ENCODE measurements at regions not wholly inside any gene's neighbourhood (a gene's known extent, or its start where the extent isn't known, plus 50 kb on each side); places are given as distances from the start of the nearest gene placed in this dataset.

- DNase-seq: no peak
Observed at GRCh38 chr3:105923140-105923539, 54.3 kb upstream of the CBLB start.

DNA sequence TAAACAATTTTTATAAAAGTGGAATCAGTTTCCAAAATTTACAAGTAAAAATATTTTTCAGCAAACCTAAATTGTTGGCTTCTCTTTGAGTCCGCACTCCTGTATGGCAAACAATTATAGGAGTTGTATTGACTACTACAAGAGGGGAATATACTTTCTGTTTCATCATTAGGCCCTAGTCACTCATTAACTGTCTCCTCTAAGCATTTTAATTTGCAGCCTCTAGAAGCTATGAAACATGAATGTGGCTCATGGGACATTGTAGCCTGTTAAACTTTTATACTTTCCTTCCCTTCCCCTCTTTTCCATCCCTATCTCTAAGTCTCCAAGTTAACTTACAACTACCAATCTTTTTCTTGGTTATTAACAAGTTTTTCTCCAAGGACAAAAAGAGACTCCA is 58.9 kb upstream of the CBLB start:
- DNase-seq: no peak

DNA sequence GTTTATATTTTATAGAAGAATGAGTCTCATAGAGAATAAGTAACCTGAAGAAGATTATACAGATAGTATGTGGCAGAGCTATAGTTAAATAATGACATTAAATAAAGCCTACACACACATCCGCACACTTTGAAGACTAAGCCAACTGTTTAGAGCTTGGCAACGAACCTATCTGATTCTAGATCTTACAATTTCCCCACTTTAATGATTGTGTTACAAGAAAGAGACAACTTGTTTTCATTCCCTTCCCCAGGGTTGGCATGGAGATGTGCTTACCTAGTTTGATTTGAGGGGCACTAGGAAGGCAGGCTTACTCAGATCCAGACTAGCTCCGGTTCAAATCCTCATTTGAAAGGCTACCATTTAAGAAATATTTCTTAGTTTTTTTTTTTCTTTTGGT is 61.9 kb upstream of the CBLB start:
- no peak for DNase-seq

- no peak for DNase-seq
Observed at GRCh38 chr3:105931500-105931899, 62.7 kb upstream of the CBLB start.

- no peak for DNase-seq
Observed at GRCh38 chr3:105933871-105934270, 65.1 kb upstream of the CBLB start.

GRCh38 chr3:105938101-105938500 is 69.3 kb upstream of the CBLB start:
- no peak for DNase-seq

DNA sequence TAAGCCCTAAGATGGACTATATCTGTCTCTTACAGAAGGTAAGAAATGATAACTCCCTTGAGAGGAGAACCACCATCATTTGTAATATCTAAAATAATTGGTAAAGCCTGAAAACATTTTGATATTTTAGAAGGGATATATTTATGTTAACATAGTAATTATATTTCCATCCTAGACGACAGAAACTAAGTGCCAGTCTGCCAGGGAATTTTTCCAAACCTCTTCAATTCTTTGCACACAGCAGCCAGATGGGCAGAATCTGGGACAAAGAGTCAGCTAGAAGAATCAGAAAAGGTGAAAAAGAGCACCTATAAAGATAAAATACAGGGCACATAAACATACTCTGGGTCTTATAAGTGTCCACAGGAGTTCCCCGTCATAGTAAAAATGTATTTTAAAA is 70.0 kb upstream of the CBLB start:
- DNase-seq: no peak

- no peak for DNase-seq
Observed at GRCh38 chr3:105944276-105944675, 75.5 kb upstream of the CBLB start.

GRCh38 chr3:105944721-105945120 is 75.9 kb upstream of the CBLB start:
- no peak for DNase-seq

DNA sequence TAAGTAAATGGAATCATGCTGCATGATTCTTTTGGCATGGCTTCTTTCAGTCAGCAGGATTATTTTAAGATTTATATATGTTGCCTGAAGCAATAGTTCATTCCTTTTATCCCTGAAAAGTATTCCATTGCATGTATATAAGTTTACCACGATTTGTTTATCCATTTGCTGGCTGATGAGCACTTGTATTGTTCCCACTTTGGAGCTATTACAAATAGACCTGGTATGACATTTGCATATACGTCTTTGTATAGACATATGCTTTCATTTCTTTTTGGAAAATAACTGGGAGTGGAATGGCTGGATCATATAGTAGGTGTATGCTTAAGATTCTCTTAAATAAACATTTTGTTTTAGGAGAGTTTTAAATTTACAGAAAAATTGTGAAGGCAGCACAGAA is 79.3 kb upstream of the CBLB start:
- DNase-seq: no peak

GRCh38 chr3:105950881-105951600 is 82.2 kb upstream of the CBLB start:
- DNase-seq: no peak

- no peak for DNase-seq
Observed at GRCh38 chr3:105953831-105954230, 85.0 kb upstream of the CBLB start.

DNA sequence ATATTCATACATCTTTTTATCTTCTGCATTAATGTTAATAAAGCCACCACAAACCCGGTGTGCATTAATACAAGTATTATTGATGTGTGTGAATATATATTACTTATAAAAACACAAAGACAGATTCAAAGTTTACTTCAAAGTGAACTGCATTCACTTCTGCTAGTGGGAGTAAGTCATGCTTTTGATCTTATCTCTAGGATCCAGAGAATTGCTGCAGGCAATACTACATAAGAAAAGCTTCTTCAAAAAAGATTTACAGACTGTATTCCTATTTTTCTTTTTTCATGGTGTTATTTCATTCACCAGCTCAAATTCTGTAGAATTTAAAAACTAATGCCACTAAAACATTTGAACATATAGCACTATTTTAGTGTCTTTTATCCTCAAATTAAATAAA is 87.5 kb upstream of the CBLB start:
- no peak for DNase-seq

DNA sequence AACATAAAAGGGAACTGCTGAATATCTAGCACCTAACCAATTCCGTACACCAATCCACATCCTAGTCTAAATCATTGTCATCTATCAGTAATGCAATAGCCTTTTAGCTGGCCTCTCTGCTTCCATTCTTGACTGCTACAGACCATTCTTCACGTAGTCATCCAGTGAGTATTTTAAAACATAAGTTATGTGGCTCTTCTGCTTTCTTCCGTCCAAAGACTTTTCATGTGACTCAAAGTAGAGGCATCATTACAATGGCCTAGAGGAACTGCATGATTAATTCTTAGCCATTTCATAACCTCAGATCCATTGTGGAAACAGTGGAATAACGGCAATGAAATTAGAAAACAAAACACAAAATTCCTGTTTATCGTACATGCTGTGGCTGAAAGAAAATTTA is 88.9 kb upstream of the CBLB start:
- DNase-seq: no peak

DNA sequence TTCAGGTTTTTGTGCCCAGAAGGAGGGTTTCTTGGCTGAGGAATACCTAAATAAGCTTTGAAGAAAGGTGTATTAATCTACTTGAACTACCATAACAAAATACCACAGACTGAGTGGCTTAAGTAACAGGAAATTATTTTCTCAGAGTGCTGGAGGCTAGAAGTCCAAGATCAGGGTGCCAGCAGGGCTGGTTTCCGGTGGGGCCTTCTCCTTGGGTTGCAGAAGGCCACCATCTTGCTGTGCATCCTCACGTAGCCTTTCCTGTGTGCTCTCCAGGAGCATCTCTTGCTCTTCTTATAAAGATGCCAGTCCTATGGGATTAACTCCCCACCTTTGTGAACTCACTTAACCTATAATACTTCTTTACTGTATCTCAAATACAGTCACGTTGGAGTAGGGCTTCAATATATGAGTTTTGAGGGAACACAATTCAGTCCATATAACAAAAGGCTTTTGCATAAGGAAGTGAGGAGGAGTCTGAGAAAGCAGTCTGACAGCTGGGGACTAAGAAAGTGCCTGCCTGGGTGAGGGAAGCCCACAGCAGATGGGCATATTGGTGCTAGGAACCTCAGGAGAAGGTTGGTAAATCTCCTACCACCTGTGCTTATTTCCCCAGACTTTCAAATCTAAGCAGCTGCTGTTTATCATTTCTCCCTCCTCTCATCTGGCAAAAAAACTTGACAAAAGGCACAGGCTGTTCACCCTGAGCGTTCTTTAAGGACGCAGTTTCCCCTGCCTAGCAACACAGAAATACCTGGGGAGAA is 89.6 kb upstream of the CBLB start:
- no peak for DNase-seq

DNA sequence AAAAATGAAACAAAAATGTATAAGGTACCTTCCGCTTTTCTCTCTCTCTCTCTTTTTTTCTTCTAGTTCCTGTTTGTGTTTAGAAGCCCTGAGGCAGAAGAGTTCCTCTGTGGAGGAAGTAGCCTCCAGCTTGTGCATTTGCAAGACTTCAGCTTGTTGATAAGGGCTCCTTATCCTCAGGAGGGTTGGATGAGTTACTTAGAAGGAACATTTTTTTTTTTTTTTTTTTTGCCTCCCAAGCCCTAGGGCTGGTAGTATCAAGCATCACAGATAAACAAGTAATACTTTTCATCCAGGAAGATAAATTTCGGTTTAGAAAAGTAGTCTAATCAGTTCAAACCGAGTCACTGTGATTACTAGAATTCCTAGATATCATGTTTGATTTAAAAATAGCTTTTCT is 91.0 kb upstream of the CBLB start:
- no peak for DNase-seq

DNA sequence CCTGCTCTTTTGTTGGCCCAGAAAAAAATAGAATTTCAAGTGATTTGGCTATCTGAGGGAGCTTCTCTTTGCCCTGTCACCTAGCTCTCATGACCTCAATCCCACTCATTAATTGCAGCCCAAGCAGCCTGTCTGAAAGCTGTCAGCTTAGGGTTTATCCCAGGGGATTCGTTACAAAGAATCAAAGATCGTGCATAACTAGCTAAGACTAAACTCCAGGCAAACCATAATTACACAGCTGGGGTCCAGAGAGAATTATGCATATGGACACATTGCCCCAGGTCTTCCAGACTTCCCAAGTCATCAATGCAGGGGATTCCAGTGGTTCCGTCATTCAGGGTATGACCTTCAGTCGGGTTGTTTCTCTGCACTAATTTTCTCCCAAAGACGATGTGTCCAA is 91.6 kb upstream of the CBLB start:
- no peak for DNase-seq

DNA sequence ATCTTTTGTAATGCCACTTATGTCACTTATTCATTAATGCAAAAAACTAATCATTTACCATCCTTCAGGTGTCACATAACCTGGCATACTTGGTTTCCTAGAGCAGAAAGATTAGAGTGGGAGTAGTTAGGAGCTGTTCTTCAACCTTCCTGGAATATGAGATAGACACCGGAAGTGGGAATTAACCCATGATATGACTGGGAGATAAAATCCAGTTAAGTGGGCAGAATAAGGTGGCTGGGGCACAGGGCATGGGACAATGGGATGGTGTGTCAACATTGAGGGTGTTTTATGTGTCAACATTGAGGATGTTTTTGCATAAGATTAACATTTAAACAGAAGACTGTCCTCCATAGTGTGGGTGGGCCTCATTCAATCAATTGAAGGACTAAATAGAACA is 94.3 kb upstream of the CBLB start:
- no peak for DNase-seq

- DNase-seq: no peak
Observed at GRCh38 chr3:105965384-105965783, 96.6 kb upstream of the CBLB start.

DNA sequence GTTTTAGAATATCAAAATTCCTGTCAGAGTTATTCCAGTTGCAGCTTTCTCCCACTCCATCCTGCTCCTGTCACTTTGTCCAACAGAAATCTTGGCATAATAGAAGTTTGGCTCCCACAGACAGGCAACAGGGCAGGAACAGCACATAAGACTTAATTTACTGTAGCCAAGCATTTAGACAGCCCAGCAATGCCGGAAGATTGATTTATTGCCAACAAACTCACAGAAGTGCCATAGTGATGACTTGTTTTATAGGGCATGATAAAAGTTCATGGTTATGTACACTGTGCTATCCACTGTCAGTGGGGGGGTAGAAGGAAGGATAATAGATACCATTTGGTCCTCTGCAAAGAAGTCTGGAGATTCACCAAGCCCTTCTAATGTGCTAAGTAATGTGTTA is 98.3 kb upstream of the CBLB start:
- DNase-seq: no peak

DNA sequence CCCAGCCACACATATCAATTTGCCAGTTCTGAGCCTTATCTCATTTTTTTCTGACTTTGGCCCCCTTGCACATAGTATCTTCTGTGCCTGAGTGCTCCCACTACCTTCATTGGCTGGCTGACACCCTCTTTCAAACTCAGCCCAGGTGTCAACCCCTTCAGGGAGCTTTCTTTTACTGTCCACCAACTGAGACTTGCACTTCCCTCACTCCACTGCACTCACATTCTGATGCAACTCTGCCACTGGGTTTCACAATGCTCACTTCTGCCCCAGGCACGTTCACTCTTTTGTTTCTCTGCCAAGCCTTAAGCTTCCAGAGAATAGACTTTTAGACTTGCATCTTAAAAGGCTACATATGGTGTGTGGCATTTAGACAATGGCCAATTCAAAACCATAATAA is 101.5 kb upstream of the CBLB start:
- DNase-seq: no peak

GRCh38 chr3:105972069-105972468 is 103.3 kb upstream of the CBLB start:
- DNase-seq: no peak

- DNase-seq: no peak
Observed at GRCh38 chr3:105974381-105974780, 105.6 kb upstream of the CBLB start.

GRCh38 chr3:105976196-105976595 is 107.4 kb upstream of the CBLB start:
- no peak for DNase-seq

DNA sequence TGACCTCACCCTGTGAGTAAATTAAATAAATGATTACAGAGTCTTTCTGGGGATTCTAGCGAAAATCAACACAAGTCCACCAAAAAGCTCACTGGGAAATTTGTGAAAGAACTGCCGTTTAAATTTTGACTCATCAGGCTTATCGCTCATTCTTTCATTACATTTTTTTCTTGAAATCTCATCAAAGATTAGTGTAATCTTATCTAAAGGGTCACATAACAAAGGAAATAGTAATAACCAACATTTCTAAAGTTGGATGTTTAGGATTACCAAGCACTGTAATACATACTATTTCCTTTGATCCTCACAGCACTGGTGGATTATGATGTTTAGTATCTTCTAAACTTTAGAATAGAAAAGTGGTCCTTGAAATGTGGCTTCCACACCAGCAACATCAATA is 111.1 kb upstream of the CBLB start:
- DNase-seq: no peak
